ENCODE measurements at regions not wholly inside any gene's neighbourhood (a gene's known extent, or its start where the extent isn't known, plus 50 kb on each side); places are given as distances from the start of the nearest gene placed in this dataset.

- H3K36me3 ChIP-seq: no peaks in the 10 kb centered on the region
- no peak overlapping the region for H3K27ac ChIP-seq
- H3K9me3 ChIP-seq: no peaks in the 10 kb centered on the region
- DNase-seq: no peak
- no peaks in the 10 kb centered on the region for H3K4me1 ChIP-seq
- intact Hi-C loops (cut with DNase I): no loop called here
- no peak for TF ChIP-seq CTCF (IDR thresholded peaks at IDR 0.05)
- no peak for ATAC-seq
- H3K27me3 ChIP-seq: no peaks in the 10 kb centered on the region
- H3K4me3 ChIP-seq: no peak overlapping the region
Observed at GRCh38 chr2:51084750-51085149, 52.8 kb upstream of the NRXN1 start.

Small RNAs in the stretch of these regions (microRNA-seq; reads per million reads assigned to microRNA genes)
- 0 reads per million in 2 donors for gene MIR4431
